ENCODE measurements at regions not wholly inside any gene's neighbourhood (a gene's known extent, or its start where the extent isn't known, plus 50 kb on each side); places are given as distances from the start of the nearest gene placed in this dataset.
"Not testable (repeated sequence)": the region's sequence is repeated elsewhere in the genome, so short reads cannot be mapped to it uniquely, and the experiment has no call there.

DNA sequence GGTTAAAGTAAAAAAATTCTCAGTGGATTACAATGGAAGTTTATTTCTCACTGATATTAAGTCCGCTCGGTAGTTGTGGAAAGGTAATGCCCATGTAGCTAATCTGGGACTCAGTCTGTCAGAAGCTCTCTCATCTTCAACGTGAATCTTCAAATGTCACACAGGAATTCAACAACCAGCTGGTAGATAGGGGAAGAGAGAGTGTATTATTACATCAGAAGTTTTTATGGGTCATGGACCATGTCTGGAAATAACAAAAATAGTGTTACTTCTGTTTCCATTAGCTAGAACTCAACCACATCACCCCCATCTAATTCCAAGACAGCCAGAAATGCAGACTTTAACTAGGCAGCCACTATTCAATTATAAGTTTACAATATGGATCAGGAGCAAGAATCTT is 506.1 kb upstream of the HTR2C start:
- DNase-seq, result no peak

GRCh38 chrX:114075073-114075673 is 508.7 kb upstream of the HTR2C start:
- no peak for DNase-seq

DNA sequence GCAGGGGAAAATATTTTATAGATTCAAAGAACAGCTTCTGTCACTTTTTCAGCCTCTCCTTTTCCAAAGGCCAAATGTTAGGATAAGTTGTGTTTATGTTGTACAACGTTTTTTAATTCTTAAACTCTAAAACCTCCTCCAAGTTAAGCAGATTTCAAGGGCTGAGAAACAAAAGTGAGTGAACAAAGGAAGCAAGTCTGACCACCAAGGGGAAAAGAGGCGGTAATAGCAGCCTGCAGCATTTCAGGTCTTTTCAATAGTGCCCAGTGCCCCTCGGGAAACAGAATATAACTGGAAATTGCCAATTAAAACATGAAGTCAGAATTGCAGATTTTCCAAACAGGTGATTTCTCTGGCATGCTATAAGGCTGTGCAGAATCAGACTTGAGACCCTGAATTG is 510.0 kb upstream of the HTR2C start:
- no peak for DNase-seq

DNA sequence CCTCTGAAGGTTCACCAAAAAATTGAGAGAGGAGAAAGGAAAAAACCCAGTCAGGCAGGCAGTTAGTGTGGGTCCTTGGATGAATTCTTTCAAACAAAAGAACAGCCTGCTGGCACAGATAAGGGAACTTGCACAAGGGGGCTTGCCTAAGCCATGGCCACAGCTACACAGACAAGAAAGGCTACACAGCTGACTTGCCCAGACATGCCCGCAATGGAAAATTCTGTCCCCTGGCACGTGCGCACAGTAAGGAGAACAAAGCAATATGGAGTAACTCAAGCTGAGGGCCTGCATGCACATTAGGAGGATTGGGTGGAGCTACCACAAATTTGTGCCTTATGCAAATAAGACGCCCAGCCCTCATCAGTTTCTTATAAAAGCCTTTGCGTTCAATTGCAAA is 512.5 kb upstream of the HTR2C start:
- DNase-seq, result no peak

- DNase-seq, result no peak
Observed at GRCh38 chrX:114065577-114066223, 518.2 kb upstream of the HTR2C start.

DNA sequence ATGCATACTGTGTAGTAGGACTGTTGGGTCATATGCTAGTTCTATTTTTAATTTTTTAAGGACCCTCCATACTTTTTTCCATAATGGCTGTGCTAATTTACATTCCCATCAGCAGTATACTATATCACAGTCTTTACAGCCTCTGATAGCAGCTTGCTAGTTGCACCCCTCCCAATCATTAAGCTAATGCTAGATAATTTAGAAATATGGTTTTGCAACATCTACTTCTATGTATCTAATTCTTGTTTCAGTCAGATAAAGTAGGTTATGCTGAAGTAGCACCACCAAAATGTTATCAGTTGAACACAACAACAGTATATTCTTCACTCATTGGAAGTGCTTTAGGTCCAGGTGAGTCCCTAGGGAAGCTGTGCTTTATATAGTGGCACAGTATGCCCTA is 522.7 kb upstream of the HTR2C start:
- DNase-seq, result no peak

- DNase-seq, result no peak
Observed at GRCh38 chrX:114058988-114059418, 524.9 kb upstream of the HTR2C start.

DNA sequence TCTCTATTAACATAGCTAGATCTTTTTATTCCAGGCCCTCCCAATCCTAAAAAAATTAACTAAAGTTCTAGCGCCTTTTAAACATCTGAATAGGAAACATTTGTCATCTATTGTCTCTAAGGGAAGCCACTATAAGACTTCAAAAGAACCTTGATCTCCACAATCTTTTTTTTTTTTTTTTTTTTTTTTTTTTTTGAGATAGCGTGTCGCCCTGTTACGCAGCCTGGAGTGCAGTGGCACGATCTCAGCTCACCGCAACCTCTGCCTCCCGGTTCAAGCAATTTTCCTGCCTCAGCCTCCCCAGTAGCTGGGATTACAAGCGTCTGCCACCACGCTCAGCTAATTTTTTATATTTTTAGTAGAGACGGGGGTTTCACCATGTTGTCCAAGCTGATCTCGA is 526.5 kb upstream of the HTR2C start:
- not testable (repeated sequence) for DNase-seq

DNA sequence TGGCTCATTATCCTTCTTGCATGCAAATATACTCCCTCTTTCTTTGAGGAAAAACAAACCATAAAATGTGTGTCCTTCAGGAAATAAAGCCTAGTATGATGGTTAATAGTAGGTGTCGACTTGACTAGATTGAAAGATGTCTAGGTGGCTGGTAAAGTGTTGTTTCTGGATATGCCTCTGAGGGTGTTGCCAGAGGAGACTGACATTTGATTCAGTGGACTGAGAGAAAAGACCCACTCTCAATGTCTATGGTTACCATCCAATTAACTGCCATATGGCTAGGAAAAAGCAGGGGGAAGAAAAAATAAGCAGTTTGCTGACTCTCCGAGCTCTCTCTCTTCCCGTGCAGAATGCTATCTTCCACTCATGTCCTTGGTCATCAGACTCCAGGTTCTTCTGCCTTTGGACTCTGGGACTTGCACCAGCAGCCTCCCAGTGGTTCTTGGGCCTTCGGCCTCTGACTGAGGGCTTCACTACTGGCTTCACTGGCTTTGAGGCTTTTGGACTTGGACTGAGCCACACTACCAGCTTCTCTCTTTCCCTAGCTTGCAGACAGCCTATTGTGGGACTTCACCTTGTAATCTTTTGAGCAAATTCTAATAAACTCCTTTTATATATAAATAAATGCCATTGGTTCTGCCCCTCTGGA is 532.1 kb upstream of the HTR2C start:
- no peak for DNase-seq

- DNase-seq, result no peak
Observed at GRCh38 chrX:114050075-114050796, 533.6 kb upstream of the HTR2C start.

GRCh38 chrX:114049063-114049462 is 534.8 kb upstream of the HTR2C start:
- no peak for DNase-seq

DNA sequence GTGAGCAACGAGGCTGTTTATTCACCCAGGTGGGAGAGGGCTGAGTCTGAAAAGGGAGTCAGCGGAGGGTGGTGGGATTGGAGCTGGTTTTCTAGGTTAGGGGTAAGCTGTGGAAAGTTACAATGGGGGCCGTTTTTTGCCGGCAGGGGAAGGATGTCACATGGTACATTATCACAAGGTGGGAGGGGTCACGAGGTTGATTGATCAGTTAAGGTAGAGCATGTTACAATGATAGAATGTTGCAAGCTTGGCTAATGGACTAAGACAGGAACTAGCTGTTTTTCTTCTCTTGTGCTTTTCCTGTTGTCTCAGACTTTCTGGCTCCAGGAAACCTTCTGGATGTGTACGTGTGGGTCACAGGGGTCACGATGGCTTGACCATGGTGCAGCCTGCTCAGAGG is 536.3 kb upstream of the HTR2C start:
- DNase-seq, result no peak

GRCh38 chrX:114046695-114047279 is 537.1 kb upstream of the HTR2C start:
- no peak for DNase-seq

DNA sequence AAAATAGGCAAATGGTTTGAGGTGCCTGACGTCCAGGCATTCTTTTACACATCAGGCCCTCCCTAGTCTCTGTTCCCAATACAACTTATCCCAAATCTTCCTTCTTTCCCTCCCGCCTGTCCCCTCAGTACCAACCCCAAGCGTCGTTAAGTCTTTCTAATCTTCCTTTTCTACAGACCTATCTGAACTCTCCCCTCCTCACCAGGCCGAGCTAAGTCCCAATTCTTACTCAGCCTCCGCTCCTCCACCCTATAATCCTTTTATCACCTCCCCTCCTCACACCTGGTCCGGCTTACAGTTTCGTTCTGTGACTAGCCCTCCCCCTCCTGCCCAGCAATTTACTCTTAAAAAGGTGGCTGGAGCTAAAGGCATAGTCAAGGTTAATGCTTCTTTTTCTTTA is 542.4 kb upstream of the HTR2C start:
- DNase-seq, result not testable (repeated sequence)

- DNase-seq, result not testable (repeated sequence)
Observed at GRCh38 chrX:114040661-114041269, 543.1 kb upstream of the HTR2C start.

GRCh38 chrX:114040111-114040510 is 543.8 kb upstream of the HTR2C start:
- DNase-seq, result not testable (repeated sequence)

GRCh38 chrX:114038358-114038757 is 545.5 kb upstream of the HTR2C start:
- DNase-seq, result no peak

- DNase-seq, result no peak
Observed at GRCh38 chrX:114037515-114037914, 546.4 kb upstream of the HTR2C start.

GRCh38 chrX:114028907-114029662 is 554.8 kb upstream of the HTR2C start:
- no peak for DNase-seq

DNA sequence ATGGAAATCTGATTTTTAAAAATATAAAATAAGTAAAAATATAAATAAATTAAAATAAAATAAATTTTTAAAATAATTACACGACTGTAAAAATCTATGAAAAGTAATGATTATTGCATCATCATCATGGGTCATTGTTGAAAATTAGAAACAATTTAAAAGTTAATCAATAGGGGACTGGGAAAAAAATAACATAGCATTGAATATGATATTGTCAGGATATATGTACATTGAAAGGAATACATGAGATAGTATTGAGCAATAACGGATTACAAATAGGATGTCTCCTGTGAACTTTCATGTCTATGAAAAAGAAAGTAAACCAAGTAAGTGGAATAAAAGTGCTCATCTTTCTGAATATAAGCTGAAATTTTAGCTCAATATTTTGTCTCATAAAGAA is 566.8 kb upstream of the HTR2C start:
- no peak for DNase-seq

DNA sequence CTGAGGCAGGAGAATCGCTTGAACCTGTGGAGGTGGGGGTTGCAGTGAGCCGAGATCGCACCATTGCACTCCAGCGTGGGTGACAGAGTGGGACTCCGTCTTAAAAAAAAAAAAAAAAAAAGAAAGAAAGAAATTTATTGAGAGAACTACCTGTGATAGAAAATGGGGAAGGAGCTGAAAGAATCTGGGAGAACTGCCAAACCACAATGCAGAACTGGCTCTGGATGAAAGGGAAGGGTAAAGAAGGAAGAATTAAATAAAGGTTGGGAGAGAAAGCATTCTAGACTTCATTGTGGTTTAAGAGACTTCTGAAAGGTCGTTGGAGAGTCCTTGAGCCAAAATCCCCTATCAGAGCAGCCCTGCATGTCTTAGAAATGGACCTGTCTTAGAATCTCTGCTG is 567.9 kb upstream of the HTR2C start:
- DNase-seq, result no peak

DNA sequence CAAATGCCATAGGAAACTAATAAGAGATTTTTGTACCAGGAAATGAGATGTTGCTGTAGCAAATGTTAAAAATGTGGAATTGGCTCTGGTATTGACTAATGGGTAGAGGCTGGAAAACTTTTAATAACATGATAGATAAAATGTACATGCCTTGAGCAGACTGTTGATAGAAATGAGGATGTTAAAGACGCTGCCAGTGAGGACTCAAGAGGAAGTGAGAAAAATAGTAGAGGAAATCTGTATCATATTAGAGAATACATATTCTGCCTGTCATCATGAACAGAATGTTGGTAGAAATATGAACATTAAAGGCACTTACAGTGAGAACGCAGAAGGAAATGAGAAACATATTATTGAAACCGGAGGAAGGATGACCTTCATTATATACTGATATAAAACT is 577.2 kb upstream of the HTR2C start:
- DNase-seq, result no peak
